Dermis microvascular lymphatic vessel endothelial cell (primary cell): ENCODE measurements at regions not wholly inside any gene's neighbourhood (a gene's known extent, or its start where the extent isn't known, plus 50 kb on each side); places are given as distances from the start of the nearest gene placed in this dataset.
"Not testable (repeated sequence)": the region's sequence is repeated elsewhere in the genome, so short reads cannot be mapped to it uniquely, and the experiment has no call there.

ENCODE experiments used
- DNase-seq, 2 donors: peaks; one replicate each; pipeline versions ENCODE4 v3.0.0 to v3.0.0-alpha.2; 2010; ENCODE audit warnings: low read depth in 2 of 2

GRCh38 chrX:66110112-66110511 lies 53.9 kb upstream of the HEPH start:
- peak; percentile 2 to 13 for DNase-seq

GRCh38 chrX:66107860-66108259 lies 56.2 kb upstream of the HEPH start:
- DNase-seq = not testable (repeated sequence)

GRCh38 chrX:66102398-66102797 lies 61.6 kb upstream of the HEPH start:
- not testable (repeated sequence) for DNase-seq

GRCh38 chrX:66098162-66098561 lies 58.3 kb upstream of the VSIG4 start:
- no peak for DNase-seq

GRCh38 chrX:66096987-66097386 lies 57.1 kb upstream of the VSIG4 start:
- DNase-seq = not testable (repeated sequence)

- DNase-seq = not testable (repeated sequence)
Observed at GRCh38 chrX:66090004-66090403, 50.1 kb upstream of the VSIG4 start.
